ENCODE measurements at regions not wholly inside any gene's neighbourhood (a gene's known extent, or its start where the extent isn't known, plus 50 kb on each side); places are given as distances from the start of the nearest gene placed in this dataset.

- TF ChIP-seq YY1 (IDR thresholded peaks at IDR 0.05; ENCODE audit: insufficient read depth, insufficient read length) (no peak), ZNF274 (IDR thresholded peaks at IDR 0.05; ENCODE audit: low read depth, low read length) (no peak)
These were observed 229.6 kb upstream of the EGLN3 start for GRCh38 chr14:34180434-34180833.

Data from NT2/D1 (cell line).